Activated gamma-delta T cell treated with Interleukin-2 at 50 U/mL for 16 hours (primary cell): ENCODE measurements at regions not wholly inside any gene's neighbourhood (a gene's known extent, or its start where the extent isn't known, plus 50 kb on each side); places are given as distances from the start of the nearest gene placed in this dataset.

Experiments
- DNase-seq: peaks from one replicate; pipeline ENCODE4 v3.0.0-alpha.2; 2020

DNA sequence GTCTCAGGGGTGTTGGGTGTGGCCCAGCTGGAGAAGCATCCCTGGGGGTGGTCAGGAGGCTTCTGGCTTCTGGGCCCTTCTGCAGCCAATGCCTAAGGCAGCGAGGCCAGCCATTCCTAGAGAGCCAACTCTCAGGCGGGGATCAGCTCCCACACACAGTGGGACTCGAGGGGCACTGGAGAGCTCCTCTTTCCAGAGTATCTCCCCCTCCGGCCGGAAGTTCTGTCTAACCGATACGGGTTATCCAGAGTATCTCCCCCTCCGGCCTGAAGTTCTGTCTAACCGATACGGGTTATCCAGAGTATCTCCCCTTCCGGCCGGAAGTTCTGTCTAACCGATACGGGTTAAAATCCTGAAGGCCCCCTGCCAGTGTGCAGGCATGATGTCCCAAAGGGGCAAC, 71.2 kb upstream of the B3GAT1 start:
- no peak for DNase-seq

GRCh38 chr11:134482865-134483264, 70.8 kb upstream of the B3GAT1 start:
- DNase-seq, result no peak

DNA sequence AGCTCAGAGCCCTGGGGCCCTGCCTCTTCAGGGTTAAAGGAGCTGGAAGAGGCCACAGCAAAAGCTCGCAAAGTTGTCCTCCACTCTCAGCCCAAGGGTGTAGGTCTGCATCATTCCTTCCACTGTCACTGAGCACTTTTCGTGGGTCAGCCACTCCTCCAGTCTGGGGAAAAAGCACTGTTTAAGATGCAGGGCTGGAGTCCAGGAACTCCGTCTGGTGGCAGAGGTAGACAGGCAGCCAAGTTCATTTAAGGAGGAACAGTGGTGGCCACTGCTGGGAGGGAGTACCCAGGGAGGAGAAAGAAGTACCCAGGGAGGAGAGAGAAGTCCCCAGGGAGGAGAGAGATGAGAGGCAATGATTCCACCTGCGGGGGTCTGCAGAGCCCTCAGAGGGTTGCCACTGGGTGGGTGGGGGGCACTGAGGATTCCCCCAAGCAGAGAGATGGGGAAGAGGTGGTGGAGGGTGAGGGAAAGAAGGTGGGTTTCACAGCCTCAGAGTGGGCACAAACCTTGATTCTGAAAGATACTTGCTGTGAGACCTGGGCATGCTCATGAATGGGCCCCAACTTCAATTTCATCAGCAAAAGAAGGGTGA, 70.0 kb upstream of the B3GAT1 start:
- DNase-seq, result no peak

- no peak for DNase-seq
Measured at GRCh38 chr11:134481135-134481534, 69.1 kb upstream of the B3GAT1 start.

DNA sequence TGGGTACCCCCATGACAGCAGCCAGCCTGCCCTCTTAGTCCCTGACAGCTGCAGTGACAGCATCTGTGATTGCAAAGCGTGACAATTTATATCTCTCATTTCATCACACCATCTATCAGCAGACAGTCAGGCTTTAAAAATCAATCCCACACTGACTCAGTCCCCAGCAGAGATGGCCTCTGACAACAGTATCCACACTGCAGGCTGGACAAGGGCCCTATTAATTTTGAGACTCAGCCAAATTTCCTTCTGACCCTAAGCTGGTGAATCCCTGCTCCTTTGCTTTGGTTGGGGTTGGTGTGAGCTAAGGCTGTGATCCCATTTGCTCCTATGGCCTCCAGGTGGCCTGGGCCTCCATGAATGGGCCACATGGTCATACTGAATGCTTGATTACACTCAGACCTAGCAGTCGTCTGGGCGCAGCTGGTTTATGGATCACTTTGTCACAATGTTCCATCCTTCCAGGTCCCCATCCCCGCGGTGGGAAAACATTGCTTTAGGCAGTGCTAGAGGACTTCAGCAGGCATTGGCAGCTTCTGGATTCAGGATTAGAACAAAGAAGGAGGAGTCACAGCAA, 68.2 kb upstream of the B3GAT1 start:
- no peak for DNase-seq

GRCh38 chr11:134479206-134480135, 67.4 kb upstream of the B3GAT1 start:
- DNase-seq, result no peak

DNA sequence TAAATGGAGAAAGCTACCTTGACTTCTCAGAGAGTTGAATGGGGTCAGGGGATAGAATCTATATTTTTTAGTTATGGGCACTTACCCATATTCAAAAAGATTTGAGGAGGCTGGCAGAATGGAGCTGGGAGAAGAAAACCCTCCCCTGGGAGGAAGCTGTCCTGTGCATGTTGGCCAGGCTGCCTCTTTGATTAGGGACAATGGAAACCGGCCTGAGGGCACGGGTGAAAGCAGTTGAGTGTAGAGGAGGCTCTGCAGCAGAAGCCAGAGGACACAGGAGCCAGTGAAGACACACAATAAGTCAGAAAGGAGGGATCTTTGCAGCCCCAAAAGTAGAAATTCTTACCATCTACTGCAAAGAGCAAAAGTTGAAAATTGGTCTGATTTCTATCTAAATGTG, 66.6 kb upstream of the B3GAT1 start:
- DNase-seq, result no peak

DNA sequence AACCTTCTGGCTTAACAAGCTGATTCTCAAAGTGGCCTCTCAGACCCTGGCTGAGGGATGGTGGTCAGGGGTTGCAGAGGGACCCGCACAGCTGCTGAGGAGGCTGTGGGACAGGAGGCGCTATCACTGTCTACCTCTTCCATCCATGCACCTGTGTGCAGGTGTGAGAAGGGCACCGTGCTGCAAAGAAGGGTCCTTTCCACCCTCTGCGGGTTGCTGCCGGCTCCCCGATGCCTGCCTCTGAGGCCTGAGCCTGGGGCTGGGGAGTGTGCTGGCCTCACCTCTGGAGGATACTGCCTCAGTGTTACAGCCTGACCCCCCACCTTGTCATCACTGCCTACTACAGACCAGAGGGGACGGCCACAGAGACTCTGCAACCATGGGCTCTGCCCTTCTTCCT, 66.1 kb upstream of the B3GAT1 start:
- DNase-seq, result no peak

GRCh38 chr11:134477486-134477885, 65.4 kb upstream of the B3GAT1 start:
- DNase-seq, result no peak

DNA sequence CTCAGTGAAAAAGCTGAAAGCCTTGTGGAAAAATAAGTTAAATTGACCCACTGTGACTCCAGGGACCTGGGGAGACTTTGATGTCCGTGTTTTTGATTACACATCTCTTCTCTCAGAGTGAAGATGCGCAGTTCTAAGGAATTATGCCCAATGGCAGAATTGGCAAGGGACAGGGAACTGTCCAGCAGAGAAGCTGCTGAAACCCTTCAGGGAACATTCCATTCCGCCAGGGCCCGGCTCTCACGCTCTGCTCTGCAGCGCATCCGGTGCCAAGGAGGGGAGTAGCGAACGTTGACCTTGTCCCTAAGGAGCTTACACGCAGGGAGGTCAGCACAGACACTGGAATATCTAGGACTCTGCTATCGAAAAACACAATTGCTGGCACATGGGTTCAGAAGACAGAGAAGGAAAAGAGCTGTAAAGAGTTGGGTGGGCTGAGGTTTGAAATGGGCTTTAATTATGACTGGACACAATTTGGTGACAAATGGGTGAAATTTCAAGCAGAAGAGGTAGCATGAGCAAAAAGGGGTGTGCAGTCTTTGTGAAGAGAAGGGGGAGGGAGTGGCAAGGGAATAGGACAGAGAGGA, 64.5 kb upstream of the B3GAT1 start:
- no peak for DNase-seq

DNA sequence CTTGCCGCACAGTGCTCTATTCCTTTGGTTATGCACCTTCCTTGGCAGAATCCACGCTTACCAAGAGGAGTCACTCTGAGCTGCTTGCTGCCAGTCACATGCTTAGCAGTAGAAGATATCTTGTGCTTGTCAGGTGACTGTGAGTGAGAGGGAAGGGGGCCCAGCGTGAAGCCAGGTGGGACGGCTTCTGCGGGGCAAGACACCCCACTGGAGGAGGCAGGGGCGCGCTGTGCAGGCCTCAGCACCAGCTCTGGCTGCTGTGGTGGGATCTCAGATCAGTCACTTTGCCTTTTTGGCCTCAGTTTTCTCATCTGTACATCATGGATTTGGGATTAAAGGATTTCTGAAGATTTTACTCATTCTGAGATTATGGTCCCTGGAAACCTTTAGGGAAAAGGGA, 63.9 kb upstream of the B3GAT1 start:
- DNase-seq, result no peak

DNA sequence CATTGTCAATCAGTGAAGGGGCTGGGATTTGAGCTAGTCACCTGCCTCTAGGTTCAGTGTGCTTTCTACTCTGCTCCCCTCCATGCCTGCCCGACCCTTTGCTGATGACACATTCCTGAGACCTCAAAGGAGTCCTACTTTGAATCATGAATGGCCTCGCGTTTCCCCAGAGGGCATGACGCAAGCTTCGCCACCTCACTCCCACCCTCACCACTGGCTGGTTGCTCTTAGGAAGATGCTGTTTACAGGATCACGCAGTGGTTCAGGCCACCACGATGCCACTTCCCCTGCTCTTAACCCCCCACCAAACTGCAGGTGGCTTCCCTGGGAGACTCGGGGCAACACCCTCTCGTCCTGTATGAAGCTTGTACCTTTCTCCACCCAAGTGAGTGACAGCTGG, 62.9 kb upstream of the B3GAT1 start:
- no peak for DNase-seq

GRCh38 chr11:134474070-134474860, 62.2 kb upstream of the B3GAT1 start:
- no peak for DNase-seq

GRCh38 chr11:134471716-134472455, 59.8 kb upstream of the B3GAT1 start:
- no peak for DNase-seq

GRCh38 chr11:134471087-134471715, 59.2 kb upstream of the B3GAT1 start:
- no peak for DNase-seq

DNA sequence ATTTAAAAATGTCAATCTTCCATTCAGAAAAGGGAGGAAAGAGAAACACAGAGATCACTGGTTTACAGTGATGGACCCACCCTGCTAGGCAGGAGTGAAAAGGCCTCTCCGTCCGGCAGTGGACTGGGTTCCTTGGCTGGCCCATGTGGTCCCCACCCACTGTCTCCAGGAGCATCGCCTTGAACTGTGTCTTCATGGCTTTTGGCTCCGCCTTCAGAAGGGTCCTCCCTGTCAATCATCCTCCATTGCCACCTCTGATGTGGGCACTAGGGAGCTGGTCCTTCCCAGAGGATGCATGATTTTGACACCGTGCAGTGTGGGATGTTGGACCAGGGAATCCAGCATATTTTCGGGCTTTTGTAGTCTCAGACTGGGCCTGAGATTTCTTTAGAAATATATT, 58.2 kb upstream of the B3GAT1 start:
- DNase-seq, result no peak

DNA sequence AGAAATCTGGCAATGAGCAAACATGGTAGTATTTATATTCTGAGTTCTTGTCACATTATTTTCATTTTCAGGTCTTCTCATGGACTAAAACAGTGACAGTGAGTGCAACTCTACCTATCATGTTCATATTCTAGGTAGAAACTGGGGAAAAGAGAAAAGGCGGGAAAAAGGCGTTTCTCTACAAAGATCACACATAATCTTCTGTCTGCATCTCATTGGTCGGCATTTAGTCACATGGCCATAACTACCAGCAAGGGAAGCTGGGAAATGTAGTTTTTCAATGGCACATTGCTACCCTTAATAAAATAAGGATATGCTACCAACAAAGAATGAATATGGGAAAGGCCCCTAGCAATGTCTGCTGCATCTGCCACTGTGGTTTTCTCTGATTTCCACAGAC, 57.6 kb upstream of the B3GAT1 start:
- DNase-seq, result no peak

- DNase-seq, result no peak
Measured at GRCh38 chr11:134468796-134469195, 56.8 kb upstream of the B3GAT1 start.

- DNase-seq, result no peak
Measured at GRCh38 chr11:134468081-134468668, 56.1 kb upstream of the B3GAT1 start.

GRCh38 chr11:134466610-134467567, 54.8 kb upstream of the B3GAT1 start:
- DNase-seq, result no peak
